OCI-LY1 (cell line): ENCODE measurements at regions not wholly inside any gene's neighbourhood (a gene's known extent, or its start where the extent isn't known, plus 50 kb on each side); places are given as distances from the start of the nearest gene placed in this dataset.

Source experiments
- H2AFZ ChIP-seq: fragments of 200-600 bp; sonication (generic), shearing (Covaris generic); 2 replicates; pipeline ENCODE4 v1.6.0; 2014; ENCODE audit warnings: antibody characterized with exemption, mild to moderate bottlenecking, low read length
- H3F3A ChIP-seq: fragments of 200-600 bp; sonication (generic), shearing (Covaris generic); 2 replicates; pipeline ENCODE4 v1.6.0; 2014; ENCODE audit warnings: mild to moderate bottlenecking, antibody characterized with exemption, low read length, moderate library complexity; ENCODE audit not compliant: insufficient read depth
- H3K27ac ChIP-seq: fragments of 200-600 bp; sonication (generic); 2 replicates; pipeline ENCODE4 v1.5.1; 2014; ENCODE audit warnings: low read length, mixed run types, mild to moderate bottlenecking, low read depth; ENCODE audit not compliant: poor library complexity, severe bottlenecking
- H3K27me3 ChIP-seq: fragments of 200-600 bp; sonication (generic); 2 replicates; pipeline ENCODE4 v1.6.0; 2014; ENCODE audit warnings: antibody characterized with exemption, mild to moderate bottlenecking, low read length, moderate library complexity; ENCODE audit not compliant: insufficient read depth
- H3K36me3 ChIP-seq: fragments of 200-600 bp; sonication (generic); 2 replicates; pipeline ENCODE4 v1.6.1; 2014; ENCODE audit warnings: mild to moderate bottlenecking, antibody characterized with exemption, low read length, moderate library complexity, mixed read lengths; ENCODE audit not compliant: insufficient read depth
- H3K4me1 ChIP-seq: fragments of 200-600 bp; sonication (generic); 2 replicates; pipeline ENCODE4 v1.5.1; 2014; ENCODE audit warnings: mild to moderate bottlenecking, low read length, moderate library complexity; ENCODE audit not compliant: insufficient read depth, severe bottlenecking
- H3K4me2 ChIP-seq: fragments of 200-600 bp; sonication (generic), shearing (Covaris generic); 2 replicates; pipeline ENCODE4 v1.6.1; 2014; ENCODE audit warnings: low read length
- H3K4me3 ChIP-seq: fragments of 200-600 bp; sonication (generic); 2 replicates; pipeline ENCODE4 v1.5.1; 2014; ENCODE audit warnings: low read length, low read depth, mild to moderate bottlenecking, mixed read lengths; ENCODE audit not compliant: poor library complexity, severe bottlenecking
- H3K79me2 ChIP-seq: fragments of 200-600 bp; shearing (Covaris generic); 2 replicates; pipeline ENCODE4 v1.6.1; 2016; ENCODE audit warnings: mixed run types, low read length, mixed read lengths; ENCODE audit not compliant: insufficient read depth
- H3K9ac ChIP-seq: fragments of 200-600 bp; sonication (generic), shearing (Covaris generic); 2 replicates; pipeline ENCODE4 v1.6.1; 2014; ENCODE audit warnings: mild to moderate bottlenecking, low read length, mixed read lengths
- H3K9me2 ChIP-seq: fragments of 200-600 bp; sonication (generic), shearing (Covaris generic); 2 replicates; pipeline ENCODE4 v1.6.1; 2014; ENCODE audit warnings: low read depth, mild to moderate bottlenecking, low read length, mixed read lengths
- H3K9me3 ChIP-seq: fragments of 200-600 bp; shearing (Covaris generic); 2 replicates; pipeline ENCODE4 v1.6.1; 2014; ENCODE audit warnings: low read length, mixed read lengths
- H4K20me1 ChIP-seq: fragments of 200-600 bp; sonication (generic), shearing (Covaris generic); 2 replicates; pipeline ENCODE4 v1.6.0; 2016; ENCODE audit warnings: mild to moderate bottlenecking, low read length; ENCODE audit not compliant: insufficient read depth
- EZH2 ChIP-seq: fragments of 200-600 bp; sonication (generic), shearing (Covaris generic); IDR thresholded peaks from 2 replicates; pipeline ENCODE4 v1.8.0; 2017; ENCODE audit warnings: borderline replicate concordance, mixed run types, mild to moderate bottlenecking, antibody characterized with exemption, low read length, moderate library complexity, mixed read lengths
- TF ChIP-seq, protein P1 (sequence below): fragments of 200-600 bp; sonication (generic), shearing (Covaris generic); IDR thresholded peaks from 2 replicates; pipeline ENCODE4 v1.5.1; 2017; ENCODE audit warnings: mild to moderate bottlenecking, antibody characterized with exemption, low read length, moderate library complexity, mixed read lengths

DNA sequence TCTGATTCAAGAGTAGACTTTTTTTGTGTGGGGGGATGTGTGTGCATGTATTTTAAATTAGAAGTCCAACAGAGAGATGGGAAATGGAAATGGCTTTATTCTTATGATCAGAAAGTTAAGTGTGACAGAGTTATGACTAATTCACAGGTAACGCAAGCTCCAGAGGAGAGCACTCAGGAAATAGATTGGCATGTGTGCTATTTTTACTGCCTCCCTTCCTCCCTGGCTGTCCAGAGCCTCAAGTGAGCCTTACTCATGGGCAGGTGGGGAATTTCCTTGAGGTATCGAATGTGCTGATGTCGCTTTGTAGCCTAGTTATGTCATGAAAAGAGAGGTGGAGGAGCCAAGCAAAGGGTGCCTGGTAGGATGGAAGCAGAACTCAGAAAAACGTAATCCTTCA lies 70.3 kb upstream of the BDNF start:
- H3F3A ChIP-seq: no peaks in the 10 kb centered on the region
- H3K4me1 ChIP-seq: no peaks in the 10 kb centered on the region
- no peaks in the 10 kb centered on the region for H3K79me2 ChIP-seq
- H3K9me3 ChIP-seq: no peaks in the 10 kb centered on the region
- H3K36me3 ChIP-seq: no peaks in the 10 kb centered on the region
- H3K4me3 ChIP-seq: no peak overlapping the region
- H3K9me2 ChIP-seq: no peaks in the 10 kb centered on the region
- H4K20me1 ChIP-seq: no peaks in the 10 kb centered on the region
- H2AFZ ChIP-seq: no peak overlapping the region
- H3K4me2 ChIP-seq: no peak overlapping the region
- TF ChIP-seq, protein P1, sequence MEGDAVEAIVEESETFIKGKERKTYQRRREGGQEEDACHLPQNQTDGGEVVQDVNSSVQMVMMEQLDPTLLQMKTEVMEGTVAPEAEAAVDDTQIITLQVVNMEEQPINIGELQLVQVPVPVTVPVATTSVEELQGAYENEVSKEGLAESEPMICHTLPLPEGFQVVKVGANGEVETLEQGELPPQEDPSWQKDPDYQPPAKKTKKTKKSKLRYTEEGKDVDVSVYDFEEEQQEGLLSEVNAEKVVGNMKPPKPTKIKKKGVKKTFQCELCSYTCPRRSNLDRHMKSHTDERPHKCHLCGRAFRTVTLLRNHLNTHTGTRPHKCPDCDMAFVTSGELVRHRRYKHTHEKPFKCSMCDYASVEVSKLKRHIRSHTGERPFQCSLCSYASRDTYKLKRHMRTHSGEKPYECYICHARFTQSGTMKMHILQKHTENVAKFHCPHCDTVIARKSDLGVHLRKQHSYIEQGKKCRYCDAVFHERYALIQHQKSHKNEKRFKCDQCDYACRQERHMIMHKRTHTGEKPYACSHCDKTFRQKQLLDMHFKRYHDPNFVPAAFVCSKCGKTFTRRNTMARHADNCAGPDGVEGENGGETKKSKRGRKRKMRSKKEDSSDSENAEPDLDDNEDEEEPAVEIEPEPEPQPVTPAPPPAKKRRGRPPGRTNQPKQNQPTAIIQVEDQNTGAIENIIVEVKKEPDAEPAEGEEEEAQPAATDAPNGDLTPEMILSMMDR: no peak
- no peak for TF ChIP-seq EZH2
- no peak overlapping the region for H3K9ac ChIP-seq
- H3K27ac ChIP-seq: no peak overlapping the region
- H3K27me3 ChIP-seq: no peaks in the 10 kb centered on the region

DNA sequence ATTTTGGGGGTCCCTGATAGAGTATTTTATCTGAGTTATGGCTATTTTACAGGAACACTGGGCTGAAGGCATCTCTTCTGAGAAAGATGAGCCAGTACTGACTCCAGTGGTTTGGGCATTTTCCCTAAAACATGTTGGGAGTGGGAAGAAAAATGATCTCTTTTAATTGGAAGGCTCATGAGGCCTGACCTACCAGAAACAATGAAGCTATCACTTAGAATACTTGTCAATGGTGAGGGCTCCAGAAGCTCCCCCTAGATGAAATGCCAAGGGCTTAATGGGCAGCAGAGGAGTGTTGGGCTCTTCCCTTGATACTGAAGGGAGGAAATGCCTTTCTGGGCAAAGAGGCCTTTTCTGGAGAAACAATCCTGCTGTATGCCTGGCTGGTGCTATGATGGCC lies 63.5 kb upstream of the BDNF start:
- no peaks in the 10 kb centered on the region for H3K36me3 ChIP-seq
- no peaks in the 10 kb centered on the region for H3K4me1 ChIP-seq
- H3K4me3 ChIP-seq: no peak overlapping the region
- no peak overlapping the region for H3K9ac ChIP-seq
- no peaks in the 10 kb centered on the region for H4K20me1 ChIP-seq
- no peaks in the 10 kb centered on the region for H3K9me2 ChIP-seq
- no peak for TF ChIP-seq EZH2
- TF ChIP-seq, protein P1: no peak
- no peak overlapping the region for H3K4me2 ChIP-seq
- H3K79me2 ChIP-seq: no peaks in the 10 kb centered on the region
- H3F3A ChIP-seq: no peaks in the 10 kb centered on the region
- H3K27ac ChIP-seq: no peak overlapping the region
- no peaks in the 10 kb centered on the region for H3K27me3 ChIP-seq
- no peak overlapping the region for H2AFZ ChIP-seq
- no peaks in the 10 kb centered on the region for H3K9me3 ChIP-seq

DNA sequence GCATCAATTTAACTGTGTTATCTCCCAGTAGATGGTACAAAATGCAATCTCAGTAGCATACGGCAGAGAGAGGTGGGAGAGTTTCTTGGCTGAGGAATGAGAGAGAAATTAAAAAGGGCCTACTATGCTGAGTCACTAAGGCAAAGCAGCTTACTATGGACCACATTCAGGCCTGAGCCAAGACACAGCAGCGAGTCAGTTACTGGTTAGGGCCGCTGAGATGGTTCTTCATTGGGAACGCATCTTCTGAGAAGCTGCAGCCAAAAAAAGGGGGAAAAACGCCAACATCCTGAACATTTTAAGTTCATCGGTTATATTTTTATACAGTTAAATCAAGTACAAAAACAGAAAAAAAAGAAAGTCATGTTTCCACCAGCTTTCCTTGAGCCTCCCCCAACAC lies 61.1 kb upstream of the BDNF start:
- TF ChIP-seq, protein P1: no peak
- no peak for TF ChIP-seq EZH2
- H3K79me2 ChIP-seq: no peaks in the 10 kb centered on the region
- H3K9me2 ChIP-seq: no peaks in the 10 kb centered on the region
- no peak overlapping the region for H3K4me3 ChIP-seq
- no peaks in the 10 kb centered on the region for H3K27me3 ChIP-seq
- no peaks in the 10 kb centered on the region for H3K36me3 ChIP-seq
- no peak overlapping the region for H3K27ac ChIP-seq
- no peak overlapping the region for H2AFZ ChIP-seq
- no peaks in the 10 kb centered on the region for H3K9me3 ChIP-seq
- H4K20me1 ChIP-seq: no peaks in the 10 kb centered on the region
- no peaks in the 10 kb centered on the region for H3F3A ChIP-seq
- no peaks in the 10 kb centered on the region for H3K4me1 ChIP-seq
- no peak overlapping the region for H3K4me2 ChIP-seq
- no peak overlapping the region for H3K9ac ChIP-seq
